SHP77 (cell line): ENCODE measurements at regions not wholly inside any gene's neighbourhood (a gene's known extent, or its start where the extent isn't known, plus 50 kb on each side); places are given as distances from the start of the nearest gene placed in this dataset.

Experiments used
- DNase-seq, 2 experiments: peaks; one replicate each; lab custom pipeline; 2025; lab: John Stamatoyannopoulos, UW

- no peak for DNase-seq
Measured at GRCh38 chr10:44781131-44781530, 130.0 kb upstream of the TMEM72 start.

DNA sequence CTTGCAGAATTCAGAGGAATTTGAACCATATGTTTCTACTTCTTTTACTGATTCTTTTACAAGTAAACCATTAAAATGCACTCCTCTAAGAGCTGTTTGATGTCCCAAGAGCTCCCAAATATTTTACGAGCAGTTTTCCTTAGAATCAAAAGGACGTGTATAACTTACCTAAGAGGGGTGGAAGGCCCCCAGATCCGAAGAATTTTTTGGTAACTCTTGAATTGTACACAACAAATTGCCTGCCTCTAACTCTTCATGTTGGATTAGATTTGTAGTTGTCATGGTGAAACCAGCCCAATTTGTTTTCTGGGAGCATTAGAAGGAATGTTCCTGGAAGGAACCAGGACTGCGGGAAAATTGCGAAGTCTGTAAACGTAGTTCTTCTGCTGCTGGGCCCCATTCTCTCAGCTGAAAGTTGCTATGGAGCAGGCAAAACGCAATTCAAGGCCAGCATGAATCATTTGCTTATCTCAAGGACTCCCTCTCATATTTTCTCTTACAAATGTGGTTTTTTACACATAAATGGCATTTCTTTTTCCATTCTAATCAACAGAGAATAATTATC, 124.8 kb upstream of the TMEM72 start:
- DNase-seq = no peak

- no peak for DNase-seq
Measured at GRCh38 chr10:44787480-44788075, 123.6 kb upstream of the TMEM72 start.

DNA sequence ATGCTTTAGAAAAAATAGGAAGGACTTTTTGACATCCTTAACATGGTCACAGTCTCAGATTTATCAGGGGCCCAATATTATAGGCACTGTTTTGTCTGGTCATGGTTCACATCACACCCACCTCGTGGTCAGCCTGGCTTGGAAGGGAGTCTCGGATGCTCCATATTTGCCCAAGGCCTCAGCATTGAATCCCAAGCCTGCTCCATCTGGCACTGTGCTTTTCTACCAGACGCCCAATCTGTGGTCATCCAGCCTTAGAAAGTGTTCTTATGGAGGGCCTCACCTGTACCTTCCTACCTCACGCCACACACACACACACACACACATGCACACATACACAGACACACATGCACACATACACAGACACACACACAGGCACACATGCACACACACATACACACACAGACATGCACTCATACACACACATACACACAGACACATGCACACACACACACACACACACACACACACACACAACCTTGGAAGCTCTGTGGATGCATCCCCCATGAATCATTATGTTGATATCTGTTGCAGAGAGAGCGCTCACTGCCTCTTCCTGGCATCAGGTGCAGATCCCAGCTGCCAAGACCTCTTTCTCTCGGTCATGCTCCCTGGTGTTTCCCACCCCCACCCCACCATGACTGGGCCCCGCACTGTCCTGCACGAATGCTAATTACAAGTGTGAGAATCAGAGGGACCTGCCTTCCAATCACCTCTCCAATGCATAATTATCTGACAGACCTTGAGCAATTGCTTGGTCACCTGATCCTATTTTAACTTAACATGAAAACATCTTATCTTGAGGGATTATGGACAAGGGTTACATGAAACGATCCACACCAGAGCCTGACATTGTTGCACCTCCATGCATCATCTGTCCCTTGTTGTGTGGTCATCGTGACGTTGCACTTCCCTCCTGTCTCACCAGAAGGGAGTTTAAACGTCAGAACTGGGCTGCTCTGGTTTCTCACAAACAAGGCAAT, 122.7 kb upstream of the TMEM72 start:
- DNase-seq = no peak

GRCh38 chr10:44792119-44792775, 118.9 kb upstream of the TMEM72 start:
- DNase-seq = no peak

GRCh38 chr10:44799966-44800365, 111.2 kb upstream of the TMEM72 start:
- no peak for DNase-seq

DNA sequence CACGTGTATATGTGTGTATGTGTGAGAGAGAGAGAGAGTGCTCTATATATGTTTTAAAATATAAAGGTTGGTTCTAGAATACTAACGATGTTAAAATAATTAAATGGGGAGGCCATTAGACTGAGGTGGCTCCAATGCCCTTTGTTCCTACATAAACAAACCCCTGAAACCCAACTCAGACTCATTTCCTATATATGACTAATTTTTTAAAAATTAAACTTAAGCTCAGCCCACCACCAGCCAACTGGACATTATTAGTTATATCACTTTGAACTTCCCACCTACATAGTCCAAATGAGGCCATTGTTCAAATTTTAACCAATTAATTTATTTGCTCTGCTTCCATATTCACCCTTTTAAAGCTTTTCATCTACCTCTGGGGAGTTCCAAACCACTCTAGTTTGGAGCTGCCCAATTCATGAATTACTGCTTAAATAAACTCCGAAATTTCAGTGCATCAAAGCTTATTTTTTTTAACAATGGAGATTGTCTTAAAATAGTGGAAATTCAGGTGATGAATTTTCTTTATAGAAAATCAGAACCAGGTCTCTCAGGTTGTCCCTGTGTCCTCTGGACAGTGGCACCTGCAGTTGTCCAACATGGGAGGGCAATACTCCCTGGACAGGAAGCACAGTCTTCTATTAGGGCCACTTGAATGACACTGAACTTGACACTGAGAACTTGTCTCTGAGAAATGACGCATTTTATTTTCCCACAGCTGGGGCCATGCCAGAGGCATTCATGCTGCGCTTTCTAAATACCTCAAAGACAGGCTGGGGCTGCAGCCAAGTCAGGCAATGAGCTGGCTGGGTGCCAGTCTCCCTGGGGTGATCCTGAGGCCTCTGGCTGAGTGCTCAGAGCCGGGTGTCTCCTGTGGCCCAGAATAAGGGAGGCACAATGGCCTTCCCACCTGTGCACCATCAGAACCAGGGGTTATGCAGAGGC, 109.5 kb upstream of the TMEM72 start:
- DNase-seq = peak; percentile 81 to 89

DNA sequence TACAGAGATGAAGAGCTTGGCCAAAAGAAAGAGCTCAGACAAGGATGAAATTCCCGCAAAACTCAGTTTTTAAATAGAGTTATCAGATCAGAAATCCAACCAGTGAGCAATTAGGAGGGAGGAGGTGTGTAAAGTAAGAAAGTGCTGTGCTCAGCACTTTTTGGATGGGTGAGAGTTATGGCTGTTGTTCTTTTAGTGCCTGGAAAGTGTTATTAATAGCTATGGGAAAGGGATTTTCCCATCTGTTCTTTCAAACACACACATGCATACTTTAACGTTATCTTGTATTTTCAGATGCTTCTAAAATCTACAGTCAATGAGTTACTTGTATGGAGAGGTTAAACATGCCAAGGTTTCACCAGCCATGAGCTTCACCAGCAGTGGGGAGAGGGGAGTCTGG, 107.3 kb upstream of the TMEM72 start:
- no peak for DNase-seq

DNA sequence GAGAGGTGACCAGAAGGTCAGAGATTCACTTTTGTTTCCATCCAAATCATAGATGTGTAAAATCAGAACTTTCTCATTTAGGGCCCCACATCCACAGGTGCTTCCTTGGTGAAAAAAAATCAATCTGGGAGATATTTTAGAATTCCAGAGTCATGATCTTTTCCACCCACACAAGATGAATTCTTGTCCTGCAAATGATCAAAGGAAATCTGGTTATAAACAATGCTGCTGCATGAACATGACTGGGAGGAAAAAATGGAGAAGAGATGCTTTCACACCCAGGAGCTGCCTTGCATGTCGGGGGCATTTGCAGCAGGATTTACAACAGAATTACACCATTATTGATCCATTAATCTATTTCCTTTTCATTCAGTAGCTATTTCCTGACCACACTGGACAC, 106.5 kb upstream of the TMEM72 start:
- no peak for DNase-seq

DNA sequence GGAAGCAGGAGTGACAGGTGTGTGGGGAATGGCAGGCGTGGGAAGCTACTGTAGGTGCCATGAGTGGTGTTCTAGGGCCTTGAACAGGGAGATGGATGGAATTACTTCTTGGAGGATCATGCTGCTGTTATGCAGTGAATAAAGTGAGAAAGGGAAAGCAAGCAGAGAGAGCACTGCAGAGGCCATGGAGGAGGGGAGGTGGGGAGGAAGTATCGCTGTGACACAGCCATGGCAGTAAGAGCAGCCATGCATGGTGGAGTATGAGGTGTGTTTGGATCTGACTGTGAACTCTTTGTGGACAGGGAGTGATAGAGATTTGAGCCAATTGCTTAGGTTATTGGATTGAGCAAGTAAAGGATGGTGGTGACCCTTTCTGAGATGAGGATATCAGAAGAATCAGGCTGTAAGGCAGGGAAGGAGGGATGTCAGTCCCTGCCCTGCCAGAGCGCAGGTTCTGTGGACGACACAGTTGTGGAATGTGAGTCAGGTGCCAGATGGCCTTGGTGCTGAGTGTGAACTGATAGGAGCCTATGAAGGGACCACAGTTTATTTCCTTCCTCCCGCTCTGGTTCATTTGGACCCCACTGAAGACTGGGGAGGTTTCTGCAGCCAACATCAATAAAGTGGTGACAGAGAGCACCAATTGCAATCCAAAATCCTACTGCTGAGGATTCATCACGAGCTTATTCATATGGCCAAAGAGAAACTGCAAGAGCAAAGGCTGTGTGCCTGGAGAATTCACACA, 105.5 kb upstream of the TMEM72 start:
- DNase-seq = no peak

GRCh38 chr10:44806950-44807349, 104.2 kb upstream of the TMEM72 start:
- DNase-seq = no peak

GRCh38 chr10:44807451-44807850, 103.7 kb upstream of the TMEM72 start:
- DNase-seq = no peak

DNA sequence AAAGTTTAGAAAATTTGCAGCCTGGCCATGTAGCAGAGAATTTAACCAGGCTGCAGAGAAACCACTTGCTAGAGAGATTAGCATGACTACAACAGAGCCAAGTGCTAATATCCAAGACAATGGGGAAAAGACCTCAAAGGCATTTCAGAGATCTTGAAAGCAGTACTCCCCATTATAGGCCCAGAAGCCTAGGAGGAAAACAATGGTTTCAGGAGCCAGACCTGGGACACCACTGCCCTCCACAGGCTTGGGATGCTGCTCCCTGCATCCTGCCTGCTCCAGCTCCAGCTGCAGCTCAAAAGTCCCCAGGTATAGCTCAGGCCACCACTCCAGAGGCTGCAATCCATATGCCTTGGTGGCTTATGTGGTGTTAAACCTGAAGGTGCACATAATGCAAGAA, 101.5 kb upstream of the TMEM72 start:
- DNase-seq = no peak

DNA sequence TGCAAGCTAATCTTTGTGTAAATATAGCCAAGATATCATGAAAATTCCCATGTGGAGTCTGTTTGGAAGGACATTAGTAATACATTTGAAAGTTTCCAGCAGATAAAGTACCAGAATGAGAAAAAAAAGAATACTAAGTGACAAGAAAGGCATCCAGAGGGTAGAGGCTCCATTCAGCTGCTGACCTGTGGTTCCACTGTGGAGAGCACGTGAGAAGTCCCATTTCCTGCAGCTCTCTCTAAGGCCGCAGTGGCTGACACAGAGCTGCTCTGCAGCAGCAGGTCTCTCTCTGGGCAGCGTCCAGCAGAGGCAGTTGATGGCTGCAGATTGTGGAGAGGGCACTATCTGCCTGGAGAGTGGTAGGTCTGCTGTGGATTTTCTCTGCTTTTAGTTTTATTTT, 100.1 kb upstream of the TMEM72 start:
- DNase-seq = peak in 1 of 2 experiments; percentile 20

DNA sequence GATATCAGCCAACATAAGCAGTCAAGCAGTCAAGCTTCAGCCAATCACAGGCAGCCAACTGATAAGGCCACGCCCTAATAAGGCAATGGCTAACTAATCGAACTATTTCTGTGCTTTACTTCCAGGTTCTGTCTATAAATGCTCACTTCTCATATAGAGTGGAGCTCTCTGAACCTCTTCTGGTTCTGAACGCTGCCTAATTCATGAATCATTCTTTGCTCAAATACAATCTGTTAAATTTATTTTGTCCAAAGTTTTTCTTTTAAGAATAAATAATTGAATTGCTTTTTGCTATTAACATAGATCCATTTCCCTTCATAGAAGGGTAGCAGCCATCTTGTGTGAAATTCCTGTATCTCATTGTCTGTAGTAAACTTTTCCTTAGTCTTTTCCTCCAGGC, 97.9 kb upstream of the TMEM72 start:
- no peak for DNase-seq

- DNase-seq = no peak
Measured at GRCh38 chr10:44814929-44815328, 96.2 kb upstream of the TMEM72 start.

- no peak for DNase-seq
Measured at GRCh38 chr10:44818041-44818649, 93.0 kb upstream of the TMEM72 start.

DNA sequence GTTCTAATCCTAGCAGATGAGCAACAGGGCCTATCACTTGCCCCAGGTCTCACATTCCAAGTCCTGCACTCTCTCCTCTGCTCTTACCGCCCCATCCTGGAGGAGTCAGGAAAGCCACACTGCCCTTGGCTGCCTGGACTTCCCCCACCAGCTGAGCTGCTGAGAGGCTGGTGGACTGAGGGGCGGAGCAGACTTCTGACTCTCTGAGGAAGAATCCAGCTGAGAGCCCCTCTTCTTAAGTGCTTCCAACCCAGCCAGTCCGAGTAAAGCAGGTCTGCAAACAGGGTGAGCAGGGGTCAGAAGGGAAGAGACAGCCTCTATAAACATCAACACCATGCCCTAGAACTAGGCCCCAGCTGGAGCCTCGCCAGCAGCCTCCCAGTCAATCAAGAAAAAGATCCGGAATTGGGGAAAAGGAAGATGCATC, 92.4 kb upstream of the TMEM72 start:
- no peak for DNase-seq

DNA sequence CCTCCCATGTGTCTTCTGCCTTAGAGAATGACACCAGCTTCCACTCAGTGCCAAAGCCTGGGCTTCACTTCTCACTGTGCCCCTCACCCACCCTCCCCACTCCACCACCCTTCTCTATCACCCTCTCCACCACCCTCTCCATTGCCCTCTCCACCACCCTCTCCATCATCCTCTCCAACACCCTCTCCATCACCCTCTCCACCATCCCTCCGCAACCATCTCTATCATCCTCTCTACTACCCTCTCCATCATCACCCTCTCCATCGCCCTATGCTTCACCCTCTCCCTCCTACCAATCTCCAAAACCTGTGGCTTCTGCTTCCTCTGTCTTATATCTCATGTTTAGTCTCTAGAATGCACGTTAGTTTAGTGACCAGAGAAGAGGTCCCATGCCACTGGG, 91.0 kb upstream of the TMEM72 start:
- no peak for DNase-seq

DNA sequence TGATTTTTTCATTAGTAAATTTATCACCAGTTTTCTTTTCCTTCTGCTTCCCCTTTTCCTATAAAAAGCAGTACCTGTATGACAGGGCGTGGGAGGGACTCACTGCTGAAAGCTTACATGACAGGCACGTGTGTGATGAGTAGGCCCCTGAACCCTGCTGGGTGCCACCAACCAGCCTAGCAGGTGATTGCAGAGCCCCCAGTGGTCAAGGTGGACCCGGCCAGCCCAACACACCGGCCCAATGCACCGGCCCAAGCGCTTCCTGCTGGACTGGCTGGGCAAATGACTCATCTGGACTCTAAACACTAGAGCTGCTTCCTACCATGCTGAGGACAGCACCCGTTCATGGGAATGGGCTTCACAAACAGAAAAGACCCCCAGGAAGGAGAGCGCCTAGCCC, 89.8 kb upstream of the TMEM72 start:
- DNase-seq = no peak
